Large intestine (tissue), 3 donors: ENCODE measurements at regions not wholly inside any gene's neighbourhood (a gene's known extent, or its start where the extent isn't known, plus 50 kb on each side); places are given as distances from the start of the nearest gene placed in this dataset.
"Not testable (repeated sequence)": the region's sequence is repeated elsewhere in the genome, so short reads cannot be mapped to it uniquely, and the experiment has no call there.

ENCODE experiments used
- DNase-seq, 2 donors: peaks; one replicate each; pipeline versions ENCODE4 v3.0.0 to v3.0.0-alpha.2; 2013
- H3K27ac ChIP-seq: one replicate; pipeline ENCODE4 v1.5.1; 2013; ENCODE audit warnings: low read length
- H3K27me3 ChIP-seq: 2 replicates; pipeline ENCODE4 v1.6.1; 2013; ENCODE audit warnings: low read length; ENCODE audit not compliant: control insufficient read depth, insufficient read depth
- H3K36me3 ChIP-seq: 2 replicates; pipeline ENCODE4 v1.6.1; 2013; ENCODE audit warnings: low read length; ENCODE audit not compliant: control insufficient read depth, insufficient read depth
- H3K4me1 ChIP-seq: one replicate; pipeline ENCODE4 v1.6.1; 2013; ENCODE audit warnings: low read length; ENCODE audit not compliant: control insufficient read depth, insufficient read depth
- H3K4me3 ChIP-seq: one replicate; pipeline ENCODE4 v1.5.1; 2013; ENCODE audit warnings: low read length
- H3K9me3 ChIP-seq: one replicate; pipeline ENCODE4 v1.6.1; 2013; ENCODE audit warnings: mild to moderate bottlenecking, low read depth, low read length, moderate library complexity; ENCODE audit not compliant: control insufficient read depth
- WGBS: methylation state at CpG from one replicate; pipeline ENCODE4 v1.1.5; 2013; ENCODE audit warnings: low lambda C conversion rate; ENCODE audit not compliant: insufficient coverage; 5-methylcytosine and 5-hydroxymethylcytosine counted together

- no peak for DNase-seq
Measured at GRCh38 chr2:16350211-16350610, 315.4 kb downstream of the CYRIA start.

GRCh38 chr2:16349811-16350210, 315.8 kb downstream of the CYRIA start:
- Histone ChIP-seq H3K36me3 (no peaks in the 10 kb centered on the region), H3K27me3 (no peaks in the 10 kb centered on the region), H3K27ac (no peak overlapping the region), H3K4me1 (no peaks in the 10 kb centered on the region), H3K9me3 (peaks cover 5% of the 10 kb centered on the region), H3K4me3 (no peak overlapping the region)
- no peak for DNase-seq
- WGBS, result no CpG with 5 or more reads among the region's 2 CpGs

More at GRCh38 chr2:16350211-16350610, 315.4 kb downstream of the CYRIA start:
- no CpG with 5 or more reads among the region's 3 CpGs for WGBS
- no peak overlapping the region for H3K4me3 ChIP-seq
- H3K36me3 ChIP-seq, result no peaks in the 10 kb centered on the region
- no peaks in the 10 kb centered on the region for H3K4me1 ChIP-seq
- H3K9me3 ChIP-seq, result peaks cover 5% of the 10 kb centered on the region
- no peaks in the 10 kb centered on the region for H3K27me3 ChIP-seq
- H3K27ac ChIP-seq, result no peak overlapping the region

GRCh38 chr2:16348821-16349515, 316.7 kb downstream of the CYRIA start:
- WGBS, result 86% methylated on average over 1 of the region's 3 CpGs
- Histone ChIP-seq H3K9me3 (peaks cover 5% of the 10 kb centered on the region), H3K4me1 (no peaks in the 10 kb centered on the region), H3K4me3 (no peak overlapping the region), H3K27ac (no peak overlapping the region), H3K27me3 (no peaks in the 10 kb centered on the region), H3K36me3 (no peaks in the 10 kb centered on the region)
- no peak for DNase-seq

GRCh38 chr2:16346671-16347070, 319.0 kb downstream of the CYRIA start:
- Histone ChIP-seq H3K9me3 (peaks cover 7% of the 10 kb centered on the region), H3K27me3 (no peaks in the 10 kb centered on the region), H3K36me3 (no peaks in the 10 kb centered on the region), H3K4me1 (no peaks in the 10 kb centered on the region), H3K4me3 (no peak overlapping the region), H3K27ac (no peak overlapping the region)
- 100% methylated on average over 1 of the region's 3 CpGs for WGBS
- no peak for DNase-seq

- no CpG with 5 or more reads among the region's 9 CpGs for WGBS
- not testable (repeated sequence) for H3K4me1 ChIP-seq
Measured at GRCh38 chr2:16345231-16345630, 320.4 kb downstream of the CYRIA start.

GRCh38 chr2:16339206-16339605, 326.4 kb downstream of the CYRIA start:
- Histone ChIP-seq H3K36me3 (no peaks in the 10 kb centered on the region), H3K27ac (no peak overlapping the region), H3K9me3 (peaks cover 14% of the 10 kb centered on the region), H3K27me3 (no peaks in the 10 kb centered on the region), H3K4me1 (no peaks in the 10 kb centered on the region), H3K4me3 (no peak overlapping the region)
- DNase-seq, result no peak
- 83% methylated on average over 1 of the region's 1 CpG for WGBS

More at GRCh38 chr2:16345231-16345630, 320.4 kb downstream of the CYRIA start:
- H3K27ac ChIP-seq, H3K36me3 ChIP-seq, H3K9me3 ChIP-seq, H3K4me3 ChIP-seq, DNase-seq, H3K27me3 ChIP-seq: not testable (repeated sequence)

- H3K4me3 ChIP-seq, result no peak overlapping the region
- peaks cover 14% of the 10 kb centered on the region for H3K9me3 ChIP-seq
- H3K27me3 ChIP-seq, result no peaks in the 10 kb centered on the region
- DNase-seq, result no peak
- H3K27ac ChIP-seq, result no peak overlapping the region
- H3K36me3 ChIP-seq, result no peaks in the 10 kb centered on the region
- no peaks in the 10 kb centered on the region for H3K4me1 ChIP-seq
Measured at GRCh38 chr2:16338026-16338425, 327.6 kb downstream of the CYRIA start.

GRCh38 chr2:16336916-16337315, 328.7 kb downstream of the CYRIA start:
- WGBS, result no CpG with 5 or more reads among the region's 7 CpGs
- Histone ChIP-seq H3K4me1 (no peaks in the 10 kb centered on the region), H3K27ac (no peak overlapping the region), H3K9me3 (peaks cover 12% of the 10 kb centered on the region), H3K4me3 (no peak overlapping the region), H3K27me3 (no peaks in the 10 kb centered on the region), H3K36me3 (no peaks in the 10 kb centered on the region)
- no peak for DNase-seq

GRCh38 chr2:16336491-16336890, 329.1 kb downstream of the CYRIA start:
- no CpG with 5 or more reads among the region's 1 CpG for WGBS
- H3K4me1 ChIP-seq, result no peaks in the 10 kb centered on the region
- H3K27ac ChIP-seq, result no peak overlapping the region
- no peaks in the 10 kb centered on the region for H3K36me3 ChIP-seq
- no peak overlapping the region for H3K4me3 ChIP-seq
- H3K27me3 ChIP-seq, result no peaks in the 10 kb centered on the region
- H3K9me3 ChIP-seq, result peaks cover 12% of the 10 kb centered on the region
- no peak for DNase-seq

- Histone ChIP-seq H3K27ac (no peak overlapping the region), H3K4me3 (no peak overlapping the region), H3K27me3 (no peaks in the 10 kb centered on the region), H3K36me3 (no peaks in the 10 kb centered on the region), H3K9me3 (peaks cover 12% of the 10 kb centered on the region), H3K4me1 (no peaks in the 10 kb centered on the region)
- WGBS, result 100% methylated on average over 1 of the region's 3 CpGs
- DNase-seq, result no peak
Measured at GRCh38 chr2:16335947-16336346, 329.7 kb downstream of the CYRIA start.

GRCh38 chr2:16335604-16335930, 330.1 kb downstream of the CYRIA start:
- no peak overlapping the region for H3K4me3 ChIP-seq
- 100% methylated on average over 1 of the region's 1 CpG for WGBS
- no peaks in the 10 kb centered on the region for H3K36me3 ChIP-seq
- no peak for DNase-seq
- H3K9me3 ChIP-seq, result peaks cover 12% of the 10 kb centered on the region
- peaks cover 1% of the 10 kb centered on the region for H3K4me1 ChIP-seq
- no peak overlapping the region for H3K27ac ChIP-seq
- no peaks in the 10 kb centered on the region for H3K27me3 ChIP-seq
